ENCODE measurements at regions not wholly inside any gene's neighbourhood (a gene's known extent, or its start where the extent isn't known, plus 50 kb on each side); places are given as distances from the start of the nearest gene placed in this dataset.

DNA sequence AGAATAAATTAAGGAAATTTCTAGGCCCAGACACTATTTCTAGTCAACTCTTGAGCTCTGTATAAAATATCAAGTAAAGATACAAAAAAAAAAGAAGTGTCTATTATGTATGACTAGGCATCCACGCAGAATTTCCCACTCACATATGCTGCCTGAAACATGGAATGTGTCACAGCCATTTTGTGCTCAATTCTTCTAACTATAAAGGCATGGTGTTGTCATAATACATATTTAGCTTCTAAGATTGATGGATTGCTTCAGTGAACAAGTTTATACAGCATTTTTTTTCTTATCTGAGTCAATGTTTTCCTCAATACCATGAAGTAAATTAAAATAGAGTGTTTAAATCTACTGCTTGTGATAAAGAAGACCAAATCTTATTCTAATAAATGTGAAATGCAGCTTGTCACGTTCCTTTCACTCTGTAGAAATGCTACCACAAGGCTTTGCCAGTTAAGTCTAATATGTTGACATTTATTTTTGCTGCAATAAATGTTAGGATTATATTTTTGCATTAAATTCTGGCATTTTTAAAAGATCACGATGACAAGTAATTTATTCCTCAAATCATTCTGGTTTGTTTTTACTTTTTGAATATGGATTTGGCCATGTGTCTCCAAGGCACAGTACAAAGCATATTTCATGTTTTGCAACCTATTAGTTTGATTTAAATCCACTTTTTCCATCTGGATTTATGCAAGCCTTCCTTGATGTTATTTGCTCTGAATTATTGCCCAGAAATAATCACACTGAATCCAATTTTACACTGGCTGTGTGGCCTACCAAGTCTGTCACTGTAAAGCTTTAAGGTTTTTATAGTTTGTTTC, 1829.0 kb upstream of the PCDH7 start:
- TF ChIP-seq, protein P1, sequence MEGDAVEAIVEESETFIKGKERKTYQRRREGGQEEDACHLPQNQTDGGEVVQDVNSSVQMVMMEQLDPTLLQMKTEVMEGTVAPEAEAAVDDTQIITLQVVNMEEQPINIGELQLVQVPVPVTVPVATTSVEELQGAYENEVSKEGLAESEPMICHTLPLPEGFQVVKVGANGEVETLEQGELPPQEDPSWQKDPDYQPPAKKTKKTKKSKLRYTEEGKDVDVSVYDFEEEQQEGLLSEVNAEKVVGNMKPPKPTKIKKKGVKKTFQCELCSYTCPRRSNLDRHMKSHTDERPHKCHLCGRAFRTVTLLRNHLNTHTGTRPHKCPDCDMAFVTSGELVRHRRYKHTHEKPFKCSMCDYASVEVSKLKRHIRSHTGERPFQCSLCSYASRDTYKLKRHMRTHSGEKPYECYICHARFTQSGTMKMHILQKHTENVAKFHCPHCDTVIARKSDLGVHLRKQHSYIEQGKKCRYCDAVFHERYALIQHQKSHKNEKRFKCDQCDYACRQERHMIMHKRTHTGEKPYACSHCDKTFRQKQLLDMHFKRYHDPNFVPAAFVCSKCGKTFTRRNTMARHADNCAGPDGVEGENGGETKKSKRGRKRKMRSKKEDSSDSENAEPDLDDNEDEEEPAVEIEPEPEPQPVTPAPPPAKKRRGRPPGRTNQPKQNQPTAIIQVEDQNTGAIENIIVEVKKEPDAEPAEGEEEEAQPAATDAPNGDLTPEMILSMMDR (IDR thresholded peaks at IDR 0.05) = no peak
- TF ChIP-seq POLR2A (IDR thresholded peaks at IDR 0.05) = no peak

Measured in heart left ventricle (tissue), 13 donors.